HG03442 (cell line): ENCODE measurements at regions not wholly inside any gene's neighbourhood (a gene's known extent, or its start where the extent isn't known, plus 50 kb on each side); places are given as distances from the start of the nearest gene placed in this dataset.
A peak's percentile ranks its signal among the peaks of the same experiment; 100 is the strongest.
"Not testable (repeated sequence)": the region's sequence is repeated elsewhere in the genome, so short reads cannot be mapped to it uniquely, and the experiment has no call there.

Source experiments
- ATAC-seq: cut with Tn5 transposase; IDR thresholded peaks from one replicate; pipeline ENCODE4 v1.9.1; 2021; ENCODE audit warnings: mild to moderate bottlenecking, moderate library complexity; ENCODE audit not compliant: unreplicated experiment

DNA sequence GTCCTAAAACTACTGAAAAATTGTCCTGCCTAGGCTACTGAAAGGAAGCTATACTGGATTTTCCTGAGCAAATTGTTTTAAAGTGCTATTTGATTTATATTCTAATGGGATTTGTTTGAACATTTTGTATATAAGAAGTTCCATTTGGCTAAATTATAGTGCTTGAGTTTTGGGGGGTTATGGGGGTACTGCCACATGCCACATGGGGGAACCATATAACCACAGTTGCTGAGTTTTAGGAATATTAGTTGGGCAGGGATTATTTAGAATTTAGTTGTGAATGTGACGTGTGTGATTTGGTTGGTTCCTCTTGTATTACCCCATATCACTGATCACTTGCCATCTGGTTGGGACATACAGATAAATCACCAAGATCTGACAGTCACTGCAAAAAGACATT, 224.5 kb upstream of the TAPT1 start:
- no peak for ATAC-seq

DNA sequence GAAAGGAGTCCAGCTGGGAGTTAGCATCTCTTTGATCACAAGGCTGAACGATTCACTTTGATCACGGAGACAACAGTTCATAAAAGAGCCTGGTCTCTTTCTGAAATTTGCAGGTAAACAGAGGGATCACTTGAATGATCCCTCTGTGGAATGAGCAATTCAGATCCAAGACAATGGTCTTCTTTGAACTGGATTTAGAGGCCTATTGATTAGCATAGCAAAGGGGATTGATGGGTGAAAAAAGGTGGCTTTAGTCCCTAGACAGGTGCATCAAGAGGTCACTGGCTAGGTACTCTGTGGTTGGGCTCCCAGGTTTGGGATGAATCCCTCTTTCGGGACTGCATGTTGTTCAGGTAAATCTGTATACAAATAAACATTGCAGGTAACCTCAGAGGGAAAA, 223.8 kb upstream of the TAPT1 start:
- ATAC-seq = no peak

DNA sequence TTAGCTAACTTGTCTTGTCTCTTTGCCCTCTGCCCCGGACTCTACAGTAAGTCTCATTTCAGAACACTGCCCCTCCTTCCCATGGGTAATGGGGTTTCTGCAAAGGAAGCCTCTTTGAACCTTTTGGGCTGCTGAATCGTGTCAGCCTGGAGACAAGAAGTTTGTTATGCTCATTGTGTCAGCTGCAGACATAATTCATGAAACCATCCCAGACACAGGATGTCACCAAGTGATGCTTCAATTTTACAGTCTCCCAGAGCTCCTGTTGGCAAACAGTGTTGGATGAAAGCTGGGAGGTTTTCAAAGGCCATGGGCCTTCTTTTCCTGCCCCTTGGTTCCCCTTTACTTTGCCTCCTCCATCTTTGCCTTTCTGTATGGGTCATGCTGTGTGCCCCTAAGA, 223.1 kb upstream of the TAPT1 start:
- no peak for ATAC-seq

DNA sequence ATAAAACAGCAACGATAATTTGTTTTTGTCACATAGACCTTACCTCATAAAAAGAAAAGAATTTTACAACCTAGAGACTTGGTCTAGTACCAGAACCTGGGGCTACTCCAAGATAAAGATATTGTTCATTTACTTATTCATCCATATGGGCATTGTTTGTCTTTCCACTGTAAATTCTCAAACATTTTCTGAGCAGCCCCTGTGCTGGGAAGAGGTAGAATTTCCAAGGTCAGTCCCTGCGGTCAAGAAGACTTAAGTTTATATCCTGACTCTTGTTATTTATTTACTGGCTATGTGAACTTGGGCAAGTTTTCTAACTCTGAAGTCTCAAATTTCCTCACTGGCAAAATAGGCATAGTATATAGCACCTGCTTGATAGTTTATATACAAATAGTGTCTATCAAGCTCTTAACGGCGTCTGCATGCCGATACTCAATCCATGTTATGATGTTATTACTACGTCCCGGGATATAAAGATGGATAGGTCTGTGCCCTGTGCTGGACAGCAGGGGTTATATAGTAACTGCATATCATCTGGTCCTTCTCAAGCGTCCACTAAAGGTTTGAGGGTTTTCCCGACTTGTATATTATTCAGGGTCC, 222.1 kb upstream of the TAPT1 start:
- ATAC-seq = no peak

DNA sequence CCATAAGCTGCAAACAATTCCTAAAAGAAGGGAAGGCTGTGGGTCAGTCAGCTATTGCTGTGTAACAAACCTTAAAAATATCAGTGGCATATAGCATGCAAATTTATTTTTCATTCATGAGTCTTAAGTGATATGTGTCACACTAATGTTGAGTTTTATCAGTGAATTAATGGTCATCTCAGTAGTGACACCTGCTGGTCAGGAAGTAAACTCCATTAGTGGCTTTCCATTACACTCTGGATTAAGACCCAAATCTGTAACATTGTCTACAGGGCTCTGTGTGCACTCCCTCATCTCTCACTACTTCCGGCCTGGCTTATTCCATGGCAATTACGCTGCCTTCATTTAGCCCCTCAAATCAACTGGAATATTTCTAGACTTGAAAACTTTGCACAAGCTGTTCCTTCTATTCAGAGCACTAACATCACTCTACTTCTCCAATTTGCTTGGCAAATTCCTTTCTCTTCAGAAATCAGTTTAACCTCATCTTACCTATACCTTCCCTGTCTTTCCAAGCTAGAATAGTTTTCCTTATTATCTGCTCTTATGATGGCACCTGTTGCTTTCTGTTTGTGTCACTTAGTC, 217.3 kb upstream of the TAPT1 start:
- peak; percentile 89 for ATAC-seq

DNA sequence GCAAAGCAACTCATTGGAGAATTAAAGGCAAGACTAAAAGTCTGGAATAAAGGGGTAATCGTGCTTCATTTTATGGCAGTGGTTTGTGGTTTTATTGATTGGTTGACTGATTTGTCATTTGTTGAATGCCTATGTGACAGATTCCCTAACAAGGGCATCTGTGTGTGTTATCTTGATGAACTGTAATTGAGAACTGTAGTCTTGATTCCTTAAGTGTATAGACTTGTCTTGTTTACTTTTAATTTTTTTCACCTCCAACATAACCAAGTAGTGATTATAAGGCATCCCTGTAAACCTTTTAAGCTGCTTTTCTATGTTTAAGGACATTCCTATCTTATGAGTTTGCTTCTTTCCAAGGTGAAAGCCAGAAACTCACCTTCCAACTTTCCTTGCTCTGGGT, 216.0 kb upstream of the TAPT1 start:
- no peak for ATAC-seq

DNA sequence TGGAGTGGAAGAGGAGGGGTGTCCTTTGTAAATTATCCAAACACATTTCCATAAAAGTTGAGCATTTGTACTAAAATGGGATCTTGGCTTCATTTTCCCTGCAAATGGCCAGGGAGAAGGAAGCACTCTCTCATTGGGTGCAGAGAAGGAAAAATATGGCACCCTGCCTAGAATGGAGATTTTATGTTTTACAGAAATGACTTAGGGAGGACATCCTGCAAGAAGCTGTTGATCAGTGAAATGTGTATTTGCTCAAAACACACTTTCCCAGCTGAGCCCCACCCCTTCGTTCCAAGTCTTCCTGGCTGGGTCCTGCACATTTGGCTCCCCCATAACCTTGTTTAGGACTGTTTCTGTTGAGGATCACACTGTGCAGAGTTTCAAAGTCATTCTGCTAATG, 213.5 kb upstream of the TAPT1 start:
- ATAC-seq = no peak

DNA sequence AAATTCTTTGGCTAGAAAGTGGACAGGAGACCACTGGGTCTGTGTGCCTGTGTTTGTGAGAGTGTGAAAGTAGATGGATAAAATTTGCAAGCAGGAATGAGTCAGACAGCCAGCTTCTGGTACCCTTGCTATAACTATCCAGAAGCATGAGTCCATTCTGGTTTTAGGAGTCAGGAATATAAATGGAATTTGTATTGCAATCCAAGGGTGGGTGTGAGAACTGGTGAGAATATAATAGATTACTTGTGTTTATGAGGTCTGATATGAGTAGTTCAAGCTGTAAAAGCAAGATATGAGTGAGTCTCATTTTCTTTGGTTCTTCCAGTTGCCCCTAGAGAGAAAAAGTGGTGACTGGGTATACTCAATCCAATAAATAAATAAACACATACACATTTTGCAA, 212.7 kb upstream of the TAPT1 start:
- no peak for ATAC-seq

DNA sequence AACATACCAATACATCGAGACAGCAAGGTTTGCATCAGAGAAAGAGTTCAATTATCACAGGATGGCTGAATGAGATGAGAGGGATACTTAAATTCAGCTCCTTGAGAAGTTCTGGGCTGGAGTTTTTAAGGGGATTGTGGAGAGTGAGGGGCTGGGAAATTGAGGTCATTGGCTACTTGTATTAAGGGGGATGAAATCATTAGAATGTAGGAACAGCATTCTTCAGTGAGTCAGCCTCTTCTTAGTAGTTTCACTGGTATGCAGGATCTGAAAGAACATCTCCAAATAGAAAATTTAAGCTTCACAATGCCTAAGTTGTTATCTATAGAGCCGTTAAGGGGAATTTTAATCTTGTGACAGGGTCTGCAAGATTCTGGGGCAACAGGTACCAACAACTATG, 211.6 kb upstream of the TAPT1 start:
- ATAC-seq = no peak

DNA sequence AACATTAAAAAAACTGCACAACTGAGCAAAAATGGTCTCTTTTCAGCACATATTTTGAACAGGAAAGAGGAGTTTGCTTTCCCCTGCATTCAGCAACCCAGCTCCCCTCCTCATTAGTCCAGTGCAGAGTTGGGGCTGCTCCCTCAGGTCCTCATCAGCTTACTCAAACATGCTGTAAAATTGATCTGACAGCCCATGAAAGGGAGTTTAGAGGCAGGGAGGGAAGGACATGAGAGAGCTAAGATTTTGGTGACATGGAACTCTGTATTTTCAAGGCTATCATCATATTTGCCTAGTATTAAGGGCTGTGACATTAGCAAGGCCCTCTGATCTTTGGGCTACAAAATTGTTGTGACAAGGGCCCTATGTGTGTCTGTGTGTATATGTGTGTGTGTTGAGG, 205.6 kb upstream of the TAPT1 start:
- ATAC-seq = no peak

DNA sequence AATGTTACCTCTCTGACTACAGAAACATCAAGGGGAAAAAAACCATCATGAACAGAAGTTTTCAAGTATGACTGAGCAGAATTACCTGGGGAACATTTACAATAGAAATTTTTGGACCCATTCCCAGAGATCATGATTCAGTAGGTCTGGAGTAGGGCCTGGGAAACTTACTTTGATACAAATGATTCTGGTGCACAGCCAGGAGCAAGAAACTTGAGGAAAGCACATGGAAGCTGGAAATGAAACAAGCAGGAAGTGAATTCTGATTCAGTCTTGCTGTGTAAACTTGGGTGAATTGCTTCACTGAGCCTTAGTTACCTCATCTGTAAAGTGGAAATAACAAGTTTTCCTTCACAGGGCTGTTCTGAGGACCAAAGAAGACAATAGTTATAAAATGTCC, 192.5 kb upstream of the TAPT1 start:
- ATAC-seq = no peak

DNA sequence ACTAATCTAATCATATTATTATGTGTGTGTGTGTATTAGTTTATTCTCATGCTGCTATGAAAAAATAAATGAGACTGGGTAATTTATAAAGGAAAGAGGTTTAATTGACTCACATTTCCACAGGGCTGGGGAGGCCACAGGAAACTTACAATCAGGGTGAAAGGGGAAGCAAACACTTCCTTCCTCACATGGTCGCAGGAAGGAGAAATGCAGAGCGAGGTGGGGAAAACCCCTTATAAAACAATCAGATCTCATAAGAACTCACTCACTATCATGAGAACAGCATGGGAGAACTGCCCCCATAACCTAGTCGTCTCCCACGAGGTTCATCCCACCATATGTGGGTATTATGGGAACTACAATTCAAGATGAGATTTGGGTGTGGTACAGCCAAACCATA, 190.9 kb upstream of the TAPT1 start:
- no peak for ATAC-seq

DNA sequence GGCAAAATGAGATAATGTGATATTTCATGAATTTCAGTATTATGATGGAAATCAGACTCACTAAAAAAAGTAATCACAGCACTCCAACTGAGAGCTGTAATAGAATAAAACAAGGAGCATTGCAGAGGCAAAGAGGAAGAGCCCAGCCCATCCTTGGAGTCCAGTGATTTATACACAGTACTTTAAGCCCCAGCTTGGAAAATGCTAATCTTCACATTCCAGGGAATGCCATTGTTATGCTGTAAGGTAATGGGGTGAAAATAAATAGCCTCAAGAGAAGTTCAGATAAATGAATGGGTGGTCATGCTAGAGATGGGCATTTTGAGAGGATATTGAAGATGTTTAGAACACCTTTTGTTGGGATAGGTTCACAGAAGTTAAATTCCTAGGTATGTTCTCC, 190.3 kb upstream of the TAPT1 start:
- no peak for ATAC-seq

DNA sequence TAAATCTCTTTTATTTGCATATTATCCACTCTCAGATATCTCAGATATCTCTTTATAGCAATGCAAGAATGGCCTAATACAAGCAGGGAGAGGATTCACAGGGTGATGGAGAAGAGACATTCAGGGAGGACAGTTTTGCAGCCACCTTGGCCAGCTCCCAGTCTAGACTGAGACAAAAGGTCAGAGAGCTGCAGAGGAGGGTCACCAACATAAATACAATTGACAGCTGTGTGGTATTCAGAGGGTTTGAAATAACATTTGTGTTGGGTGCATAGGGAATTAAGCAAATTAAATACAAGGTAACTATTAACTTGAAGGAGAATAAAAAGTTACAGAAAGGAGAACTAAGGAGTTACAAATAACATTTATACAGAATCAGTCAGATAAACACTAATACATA, 189.5 kb upstream of the TAPT1 start:
- no peak for ATAC-seq

DNA sequence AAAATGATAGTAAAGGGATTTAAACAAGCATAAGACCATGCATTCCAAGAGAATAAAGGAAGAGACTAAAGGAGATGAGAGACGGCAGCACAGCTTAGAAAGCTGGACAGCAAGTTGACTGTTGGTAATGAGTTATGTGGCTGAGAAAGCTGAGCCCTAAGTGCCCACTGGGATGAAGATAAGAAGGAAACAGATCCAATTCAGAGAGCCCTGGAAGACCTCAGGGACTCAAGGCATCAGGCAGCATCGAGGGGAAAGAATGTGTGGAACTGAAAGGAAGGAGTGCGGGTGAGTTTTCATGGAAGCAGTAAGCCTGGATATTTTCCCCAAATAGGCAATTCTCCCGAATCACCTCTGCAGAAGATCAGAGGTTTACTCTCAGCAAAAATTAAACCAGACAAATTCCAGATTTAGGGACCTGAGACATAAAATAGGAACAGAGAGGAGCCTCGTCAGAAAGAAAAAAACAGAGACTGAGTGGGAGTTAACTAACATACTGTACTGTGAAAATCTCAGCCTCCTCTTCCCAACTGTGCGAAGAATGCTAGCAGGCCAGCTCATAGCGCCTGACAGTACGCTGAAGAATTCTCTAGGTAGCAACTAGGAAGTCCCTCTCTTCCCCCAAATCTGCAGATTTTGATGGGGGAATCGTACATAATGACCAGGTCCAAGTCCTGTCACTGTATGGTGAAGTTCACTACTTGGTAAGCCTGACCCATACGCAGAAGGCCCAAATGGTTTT, 187.7 kb upstream of the TAPT1 start:
- ATAC-seq = no peak

DNA sequence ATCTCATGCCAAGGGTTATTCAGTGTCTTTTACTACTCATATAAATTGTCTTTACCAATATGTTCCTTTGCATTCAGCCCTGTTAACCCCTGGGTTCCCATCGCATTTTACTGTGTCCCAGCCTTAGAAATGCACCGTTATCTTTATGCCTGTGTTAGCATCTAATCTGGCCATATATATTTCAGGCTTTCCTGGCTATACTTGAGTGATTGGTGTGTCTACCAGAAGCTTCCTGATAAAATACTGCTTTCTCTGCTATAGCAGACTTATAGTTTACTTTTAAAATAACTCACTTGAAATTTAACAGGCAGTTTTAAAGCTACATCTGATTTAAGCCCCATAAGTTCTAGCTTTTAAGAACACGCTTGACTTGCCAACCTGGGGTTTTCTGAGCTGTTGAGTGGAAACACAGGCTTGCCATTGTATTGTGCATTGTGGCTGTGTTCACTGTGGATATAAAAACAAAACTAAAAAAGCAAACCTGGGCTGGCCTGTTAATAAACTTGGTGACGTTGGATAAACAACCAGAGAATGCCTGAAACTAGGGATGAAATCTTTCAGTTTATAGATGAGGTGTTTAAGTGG, 185.3 kb upstream of the TAPT1 start:
- ATAC-seq = no peak

DNA sequence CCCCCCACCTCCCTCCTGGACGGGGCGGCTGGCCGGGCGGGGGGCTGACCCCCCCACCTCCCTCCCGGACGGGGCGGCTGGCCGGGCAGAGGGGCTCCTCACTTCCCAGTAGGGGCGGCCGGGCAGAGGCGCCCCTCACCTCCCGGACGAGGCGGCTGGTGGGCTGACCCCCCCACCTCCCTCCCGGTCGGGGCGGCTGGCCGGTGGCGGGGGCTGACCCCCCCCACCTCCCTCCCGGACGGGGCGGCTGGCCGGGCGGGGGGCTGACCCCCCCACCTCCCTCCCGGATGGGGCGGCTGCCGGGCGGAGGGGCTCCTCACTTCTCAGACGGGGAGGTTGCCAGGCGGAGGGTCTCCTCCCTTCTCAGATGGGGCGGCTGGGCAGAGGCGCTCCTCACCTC, 166.9 kb upstream of the TAPT1 start:
- not testable (repeated sequence) for ATAC-seq

DNA sequence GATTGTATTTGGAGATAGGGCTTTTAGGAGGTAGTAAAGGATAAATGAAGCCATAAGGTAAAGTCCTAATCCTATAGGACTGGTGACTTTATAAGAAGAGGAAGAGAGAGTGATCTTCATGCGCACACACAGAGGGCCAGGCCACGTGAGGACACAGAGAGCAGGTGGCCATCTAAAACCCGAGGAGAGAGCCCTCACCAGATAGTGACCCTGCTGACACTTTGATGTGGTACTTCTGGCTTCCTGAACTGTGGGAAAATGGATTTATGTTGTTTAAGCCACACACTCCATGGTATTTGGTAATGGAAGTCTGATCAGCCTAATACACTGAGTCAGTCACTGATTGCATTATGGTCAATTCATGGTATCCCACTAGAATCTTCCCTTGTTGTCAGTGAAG, 164.9 kb upstream of the TAPT1 start:
- ATAC-seq = no peak

DNA sequence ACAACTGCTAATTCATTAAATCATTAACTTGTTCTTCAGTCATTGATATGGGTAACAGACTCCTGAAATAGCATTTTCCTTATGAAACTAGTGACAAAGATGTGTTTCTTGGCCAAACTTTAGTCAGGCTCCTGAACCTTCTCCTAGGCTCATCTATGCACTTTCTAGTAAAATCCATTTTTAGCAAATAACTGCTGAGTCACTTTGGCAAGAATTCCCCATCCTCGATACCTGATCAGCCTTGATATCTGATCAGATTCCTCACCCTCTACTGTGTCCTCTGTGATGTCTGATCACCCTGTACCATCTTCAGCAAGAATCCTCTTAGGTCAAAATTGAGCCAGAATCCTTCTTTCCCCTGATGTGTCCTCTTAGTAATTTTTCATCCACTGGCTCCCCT, 161.2 kb upstream of the TAPT1 start:
- no peak for ATAC-seq

DNA sequence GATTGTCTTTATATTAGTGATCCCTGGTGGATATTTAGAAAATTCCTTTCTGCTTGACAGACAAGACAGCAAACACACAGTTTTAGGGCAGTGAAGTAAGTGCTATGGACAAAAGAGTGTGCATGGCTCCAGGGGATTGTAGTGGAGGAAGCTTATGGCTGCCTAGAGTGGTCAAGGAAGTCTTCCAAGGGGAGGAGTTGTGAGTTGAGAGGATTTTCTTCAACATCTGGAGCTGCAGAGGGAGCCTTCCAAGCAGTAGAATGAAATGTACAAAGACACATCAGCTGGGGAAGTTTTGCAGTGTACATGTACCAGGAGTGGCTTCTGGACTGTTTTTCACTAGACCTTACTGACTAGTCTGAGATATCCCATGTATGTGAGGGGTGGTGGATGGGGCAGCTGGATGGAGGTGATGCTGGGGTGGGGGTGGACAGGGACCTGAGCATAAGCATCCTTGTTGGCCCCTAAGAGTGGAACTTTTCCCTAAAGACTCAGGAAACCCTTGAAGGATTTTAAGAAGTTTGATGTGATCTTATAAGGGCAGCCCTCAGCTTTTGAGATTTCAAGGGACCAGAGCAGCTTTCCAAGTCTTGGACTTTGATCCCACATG, 160.5 kb upstream of the TAPT1 start:
- ATAC-seq = no peak

DNA sequence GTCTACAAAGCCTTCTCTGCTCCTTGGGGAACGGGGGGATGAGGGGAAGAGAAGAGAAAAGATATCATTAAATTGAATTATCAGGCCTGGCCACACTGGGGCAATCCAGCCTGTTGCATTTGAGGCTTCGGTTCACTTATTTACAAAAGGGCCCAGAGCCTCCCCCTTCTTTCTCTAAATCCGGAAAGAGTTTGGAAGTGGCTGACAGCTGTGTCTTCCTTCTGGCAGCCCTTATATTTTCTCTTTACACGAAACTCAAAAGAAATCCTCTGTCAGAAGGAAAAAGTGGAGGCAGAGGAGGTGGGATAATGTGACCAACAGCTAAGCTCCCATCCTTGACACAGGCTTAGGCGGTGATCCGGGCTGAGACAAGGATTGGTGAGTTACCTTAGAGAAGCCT, 158.3 kb upstream of the TAPT1 start:
- no peak for ATAC-seq

DNA sequence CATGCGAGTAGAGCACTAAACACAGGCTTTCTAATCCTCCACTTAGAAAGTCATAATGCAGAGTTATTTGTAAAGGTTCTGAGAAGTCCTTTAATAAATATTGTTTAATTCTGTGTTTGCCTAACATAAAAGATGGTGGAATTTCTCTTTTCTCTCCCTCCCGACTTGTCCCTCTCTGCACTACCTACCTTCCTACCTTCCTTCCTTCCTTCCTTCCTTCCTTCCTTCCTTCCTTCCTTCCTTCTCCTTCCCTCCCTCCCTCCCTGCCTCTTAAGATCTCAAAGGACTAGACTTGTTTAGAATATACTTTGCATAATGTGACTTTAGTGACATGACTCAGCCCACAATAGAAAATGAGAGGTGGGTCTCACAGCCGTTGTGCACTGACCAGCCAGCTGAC, 156.3 kb upstream of the TAPT1 start:
- ATAC-seq = no peak
